Tibial nerve (tissue), 4 donors: ENCODE measurements at regions not wholly inside any gene's neighbourhood (a gene's known extent, or its start where the extent isn't known, plus 50 kb on each side); places are given as distances from the start of the nearest gene placed in this dataset.

ENCODE experiments used
- DNase-seq, 2 donors: peaks; one replicate each; pipeline ENCODE4 v3.0.0-alpha.2; 2019; ENCODE audit warnings: low spot score in 2 of 2
- H3K27ac ChIP-seq, 4 donors: fragments of 200-600 bp; sonication (generic) in 3 of 4; one replicate each; pipeline ENCODE4 v1.5.1; 2017 to 2019; ENCODE audit warnings: mild to moderate bottlenecking in 1 of 4
- H3K27me3 ChIP-seq, 2 donors: fragments of 200-600 bp; sonication (generic) in 1 of 2; one replicate each; pipeline versions ENCODE4 v1.5.1 to v1.6.0; 2017 to 2019
- H3K36me3 ChIP-seq, 3 donors: fragments of 200-600 bp; sonication (generic); one replicate each; pipeline ENCODE4 v1.5.1; 2018 to 2019
- H3K4me1 ChIP-seq, 4 donors: fragments of 200-600 bp; sonication (generic) in 3 of 4; one replicate each; pipeline ENCODE4 v1.5.1; 2017 to 2019
- H3K4me3 ChIP-seq, 4 donors: fragments of 200-600 bp; sonication (generic) in 3 of 4; one replicate each; pipeline ENCODE4 v1.5.1; 2017 to 2019; ENCODE audit warnings: mild to moderate bottlenecking in 1 of 4, moderate library complexity in 1 of 4
- H3K9me3 ChIP-seq, 4 donors: fragments of 200-600 bp; sonication (generic) in 3 of 4; one replicate each; pipeline ENCODE4 v1.5.1; 2017 to 2019
- CTCF ChIP-seq, 5 experiments: fragments of 200-600 bp in 3 of 5; fragments of 450-650 bp in 2 of 5; sonication (generic) in 3 of 5; IDR thresholded peaks; one replicate each; pipeline ENCODE4 v1.5.1; 2016 to 2019; ENCODE audit warnings: antibody characterized with exemption in 5 of 5, mild to moderate bottlenecking in 3 of 5, moderate library complexity in 2 of 5
- EP300 ChIP-seq, 2 donors: sonication (generic); formaldehyde crosslinking; IDR thresholded peaks; one replicate each; pipeline ENCODE4 v1.6.1; 2017; ENCODE audit warnings: antibody characterized with exemption in 2 of 2, mild to moderate bottlenecking in 1 of 2
- POLR2A ChIP-seq, 2 donors: fragments of 450-650 bp; IDR thresholded peaks; one replicate each; pipeline ENCODE4 v1.6.1; 2017; ENCODE audit warnings: antibody characterized with exemption in 2 of 2, mild to moderate bottlenecking in 2 of 2, moderate library complexity in 2 of 2
- WGBS, 2 donors: methylation state at CpG; one replicate each; pipeline ENCODE4 v1.1.5; 2018; 5-methylcytosine and 5-hydroxymethylcytosine counted together

GRCh38 chr2:67304300-67304890, 92.7 kb upstream of the ETAA1 start:
- no peaks in the 10 kb centered on the region for H3K27me3 ChIP-seq
- H3K36me3 ChIP-seq, result no peaks in the 10 kb centered on the region
- H3K4me1 ChIP-seq, result no peaks in the 10 kb centered on the region
- H3K9me3 ChIP-seq, result no peaks in the 10 kb centered on the region
- no peak for DNase-seq
- H3K4me3 ChIP-seq, result no peak overlapping the region
- H3K27ac ChIP-seq, result no peak overlapping the region
- TF ChIP-seq EP300 (IDR thresholded peaks at IDR 0.05) (no peak), POLR2A (IDR thresholded peaks at IDR 0.05) (no peak), CTCF (IDR thresholded peaks at IDR 0.05) (no peak)
- WGBS, 2 donors, result 73 to 78% methylated on average over 6 of the region's 6 CpGs

GRCh38 chr2:67309281-67309680, 87.9 kb upstream of the ETAA1 start:
- no peak overlapping the region for H3K4me3 ChIP-seq
- H3K4me1 ChIP-seq, result no peaks in the 10 kb centered on the region
- WGBS, 2 donors, result 90 to 100% methylated on average over 1 of the region's 1 CpG
- H3K36me3 ChIP-seq, result no peaks in the 10 kb centered on the region
- DNase-seq, result no peak
- H3K9me3 ChIP-seq, result no peaks in the 10 kb centered on the region
- H3K27me3 ChIP-seq, result no peaks in the 10 kb centered on the region
- no peak overlapping the region for H3K27ac ChIP-seq
- TF ChIP-seq EP300 (IDR thresholded peaks at IDR 0.05), result no peak
- TF ChIP-seq POLR2A (IDR thresholded peaks at IDR 0.05), result no peak
- TF ChIP-seq CTCF (IDR thresholded peaks at IDR 0.05), result no peak

- 58 to 59% methylated on average over 2 of the region's 2 CpGs for WGBS, 2 donors
- Histone ChIP-seq H3K36me3 (no peaks in the 10 kb centered on the region), H3K4me3 (no peak overlapping the region), H3K9me3 (no peaks in the 10 kb centered on the region), H3K27me3 (no peaks in the 10 kb centered on the region), H3K4me1 (no peaks in the 10 kb centered on the region), H3K27ac (no peak overlapping the region)
- DNase-seq, result no peak
- TF ChIP-seq CTCF (IDR thresholded peaks at IDR 0.05), result no peak
- TF ChIP-seq EP300 (IDR thresholded peaks at IDR 0.05), result no peak
- no peak for TF ChIP-seq POLR2A (IDR thresholded peaks at IDR 0.05)
These were observed 85.6 kb upstream of the ETAA1 start for GRCh38 chr2:67311536-67311935.

GRCh38 chr2:67312871-67313270, 84.3 kb upstream of the ETAA1 start:
- H3K36me3 ChIP-seq, result no peaks in the 10 kb centered on the region
- no peak for TF ChIP-seq CTCF (IDR thresholded peaks at IDR 0.05)
- TF ChIP-seq POLR2A (IDR thresholded peaks at IDR 0.05), result no peak
- no peak for TF ChIP-seq EP300 (IDR thresholded peaks at IDR 0.05)
- H3K4me1 ChIP-seq, result no peaks in the 10 kb centered on the region
- DNase-seq, result no peak
- no peaks in the 10 kb centered on the region for H3K27me3 ChIP-seq
- 86 to 87% methylated on average over 1 of the region's 1 CpG for WGBS, 2 donors
- H3K4me3 ChIP-seq, result no peak overlapping the region
- H3K9me3 ChIP-seq, result no peaks in the 10 kb centered on the region
- no peak overlapping the region for H3K27ac ChIP-seq

- Histone ChIP-seq H3K4me3 (no peak overlapping the region), H3K36me3 (no peaks in the 10 kb centered on the region), H3K4me1 (no peaks in the 10 kb centered on the region), H3K27ac (no peak overlapping the region), H3K27me3 (no peaks in the 10 kb centered on the region), H3K9me3 (no peaks in the 10 kb centered on the region)
- TF ChIP-seq POLR2A (IDR thresholded peaks at IDR 0.05) (no peak), EP300 (IDR thresholded peaks at IDR 0.05) (no peak), CTCF (IDR thresholded peaks at IDR 0.05) (no peak)
- no peak for DNase-seq
- 68 to 81% methylated on average over 1 of the region's 1 CpG for WGBS, 2 donors
These were observed 83.6 kb upstream of the ETAA1 start for GRCh38 chr2:67313536-67313935.
